HG03135 (cell line): ENCODE measurements at regions not wholly inside any gene's neighbourhood (a gene's known extent, or its start where the extent isn't known, plus 50 kb on each side); places are given as distances from the start of the nearest gene placed in this dataset.
"Not testable (repeated sequence)": the region's sequence is repeated elsewhere in the genome, so short reads cannot be mapped to it uniquely, and the experiment has no call there.

Experiments used
- ATAC-seq: cut with Tn5 transposase; IDR thresholded peaks from one replicate; pipeline ENCODE4 v1.9.1; 2021; ENCODE audit warnings: mild to moderate bottlenecking, moderate library complexity; ENCODE audit not compliant: unreplicated experiment

GRCh38 chrX:63470506-63470905, 119.4 kb upstream of the SPIN4 start:
- ATAC-seq, result no peak

DNA sequence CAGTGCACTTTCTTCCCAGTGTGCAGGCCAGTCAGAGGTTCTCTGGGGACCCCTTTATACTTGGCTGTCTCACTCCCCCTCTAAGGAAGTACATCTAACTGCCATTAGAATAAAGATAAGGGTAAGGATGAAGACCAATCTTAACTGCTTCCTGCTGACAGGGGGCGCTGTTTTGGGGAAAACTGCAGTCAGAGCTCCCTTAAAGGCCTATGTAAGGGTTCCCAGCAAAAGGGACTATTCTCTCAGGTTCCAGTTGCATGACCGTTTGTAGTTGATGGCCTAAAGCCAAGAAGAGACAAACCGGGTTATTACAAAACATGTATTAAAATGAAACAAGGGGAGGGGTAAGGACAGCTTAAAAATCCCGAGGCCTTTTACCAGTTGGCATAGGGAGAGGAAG, 115.6 kb upstream of the SPIN4 start:
- ATAC-seq, result no peak

DNA sequence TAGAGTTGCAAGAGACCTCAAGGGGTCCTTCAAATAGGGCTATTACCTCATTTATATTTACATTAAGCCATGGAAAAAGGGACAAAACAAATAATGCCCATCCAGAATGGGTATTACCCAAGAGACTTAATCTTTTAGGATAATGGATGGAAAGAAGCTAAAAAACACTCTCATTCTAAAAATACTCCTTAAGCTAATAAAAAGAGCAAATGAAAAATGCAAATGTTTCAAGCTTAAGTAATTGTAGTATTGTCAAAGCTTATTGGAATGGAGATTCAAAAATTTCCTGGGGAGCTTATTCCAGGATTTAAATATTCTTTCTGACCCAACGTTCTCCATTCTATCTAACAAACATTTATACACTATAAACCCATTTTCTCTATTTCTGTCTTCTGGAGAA, 107.8 kb upstream of the SPIN4 start:
- no peak for ATAC-seq

- ATAC-seq, result no peak
These were observed 102.4 kb upstream of the SPIN4 start for GRCh38 chrX:63453571-63453970.

GRCh38 chrX:63441717-63442116, 90.6 kb upstream of the SPIN4 start:
- ATAC-seq, result no peak

DNA sequence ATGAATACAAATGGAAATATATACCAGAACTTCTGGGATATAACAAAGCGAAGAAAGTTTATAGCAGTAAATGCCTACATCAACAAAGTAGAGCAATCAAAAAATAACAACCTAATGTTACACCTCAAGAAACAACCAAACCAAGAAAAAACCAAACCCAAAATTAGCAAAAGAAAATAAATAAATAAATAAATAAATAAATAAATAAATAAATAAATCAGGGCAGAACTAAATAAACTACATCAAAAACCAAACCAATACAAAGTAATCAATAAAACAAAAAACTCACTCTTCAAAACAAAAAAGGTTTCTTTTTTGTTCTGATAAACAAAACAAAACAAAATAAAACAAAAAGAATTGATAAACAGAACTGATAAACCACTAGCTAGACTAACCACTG, 88.4 kb upstream of the SPIN4 start:
- ATAC-seq, result no peak

DNA sequence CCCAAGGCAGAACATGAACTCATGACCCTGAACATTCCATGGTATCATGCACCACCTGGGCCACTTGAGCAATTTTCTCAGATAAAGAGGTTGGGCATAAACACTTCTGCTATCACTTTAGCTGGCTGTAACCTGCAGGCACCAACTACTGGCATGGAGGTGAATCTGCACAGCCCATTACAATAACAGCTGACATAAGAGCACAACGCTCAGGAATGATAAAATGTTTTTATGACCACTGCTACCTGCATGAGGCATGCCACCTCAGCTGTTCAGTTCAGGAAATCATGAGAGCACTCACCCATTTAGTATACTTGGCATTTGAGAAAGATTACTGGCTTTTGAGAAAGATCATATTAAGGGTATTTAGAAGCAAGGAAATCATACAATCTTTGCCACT, 85.7 kb upstream of the SPIN4 start:
- ATAC-seq, result no peak

DNA sequence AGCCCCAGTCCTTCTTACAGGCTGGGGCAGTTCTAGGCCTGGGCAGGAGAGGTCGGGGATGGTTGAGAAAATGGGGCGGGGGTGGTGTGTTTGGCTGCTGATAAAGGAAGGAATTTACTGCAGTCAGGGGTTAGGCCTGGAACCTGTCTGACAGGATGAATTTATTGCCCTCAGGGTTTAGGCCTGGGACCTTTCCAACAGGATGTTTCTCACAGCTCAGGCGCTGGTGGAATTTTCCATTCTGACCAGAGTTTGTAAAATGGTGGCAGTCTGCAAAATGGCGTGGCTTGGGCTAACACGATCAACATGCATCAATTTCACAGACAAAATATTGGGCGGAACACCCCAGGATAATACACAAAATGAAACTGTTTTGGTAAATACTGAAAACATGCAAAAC, 83.5 kb upstream of the SPIN4 start:
- no peak for ATAC-seq

GRCh38 chrX:63434206-63434605, 83.1 kb upstream of the SPIN4 start:
- ATAC-seq, result no peak

- no peak for ATAC-seq
These were observed 78.9 kb upstream of the SPIN4 start for GRCh38 chrX:63430026-63430425.

GRCh38 chrX:63428348-63428747, 77.2 kb upstream of the SPIN4 start:
- no peak for ATAC-seq

- ATAC-seq, result no peak
These were observed 75.4 kb upstream of the SPIN4 start for GRCh38 chrX:63426519-63426918.

DNA sequence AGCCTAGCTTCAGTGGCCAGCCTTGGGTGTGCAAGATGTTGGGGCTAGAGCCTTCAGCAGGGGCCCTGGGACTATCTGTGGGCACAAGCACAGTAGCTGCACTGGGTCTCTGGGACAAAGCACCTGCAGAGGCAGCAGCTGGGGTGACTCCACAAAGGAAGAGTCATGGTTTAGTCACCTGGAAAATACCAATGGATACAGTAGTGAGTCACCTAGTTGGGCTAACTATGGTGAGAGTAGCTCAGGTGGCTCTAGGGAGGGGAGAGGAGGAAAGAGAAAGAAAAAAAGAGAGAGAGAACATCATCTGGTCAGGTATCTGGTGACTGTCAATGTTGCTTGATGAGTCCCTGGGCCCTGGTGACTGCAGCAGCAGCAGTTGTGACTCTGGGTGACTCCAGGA, 72.9 kb upstream of the SPIN4 start:
- no peak for ATAC-seq

GRCh38 chrX:63421411-63421810, 70.3 kb upstream of the SPIN4 start:
- ATAC-seq, result no peak

- no peak for ATAC-seq
These were observed 67.1 kb upstream of the SPIN4 start for GRCh38 chrX:63418211-63418610.

GRCh38 chrX:63417649-63418048, 66.5 kb upstream of the SPIN4 start:
- no peak for ATAC-seq

- ATAC-seq, result not testable (repeated sequence)
These were observed 58.8 kb upstream of the SPIN4 start for GRCh38 chrX:63409934-63410333.

DNA sequence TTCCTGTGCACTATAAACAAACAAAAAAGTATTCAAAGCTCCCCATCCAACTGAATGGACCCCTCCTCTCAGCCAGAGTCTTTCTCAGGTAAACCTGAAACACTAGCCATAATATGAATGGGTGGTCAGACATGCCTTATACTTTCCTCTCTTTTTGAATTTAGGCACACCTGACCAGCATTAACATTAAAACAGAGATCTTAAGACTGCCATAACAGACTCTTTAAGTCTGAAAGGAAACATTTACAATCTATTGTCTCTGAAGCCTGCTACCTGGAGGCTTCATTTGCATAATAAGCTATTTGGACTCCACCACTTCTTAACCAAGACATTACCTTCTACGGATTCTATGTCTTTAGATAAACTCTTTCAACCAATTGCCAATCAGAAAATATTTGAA, 56.9 kb upstream of the SPIN4 start:
- ATAC-seq, result no peak

DNA sequence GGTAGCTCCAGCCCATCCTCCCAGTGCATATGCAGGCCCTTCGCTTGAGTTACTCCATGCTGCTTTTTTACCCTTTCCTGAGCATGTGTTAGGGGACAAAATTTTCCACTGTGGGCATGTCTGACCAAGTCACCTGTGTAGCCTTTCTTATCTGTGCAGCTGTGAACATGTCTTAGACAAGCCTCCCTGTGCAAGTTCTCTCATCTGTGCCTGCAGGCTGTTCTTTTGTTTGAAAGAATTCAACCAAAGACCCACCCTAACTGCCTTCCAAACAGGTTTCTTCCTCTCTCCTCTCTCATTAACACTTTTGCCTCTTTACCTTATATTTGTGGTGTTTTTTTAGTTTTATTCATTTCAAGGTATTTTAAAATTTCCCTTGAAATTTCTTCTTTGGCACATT, 53.2 kb upstream of the SPIN4 start:
- no peak for ATAC-seq

- ATAC-seq, result no peak
These were observed 51.0 kb upstream of the SPIN4 start for GRCh38 chrX:63402106-63402505.
